DMS114 treated with DMSO at 0.1 percent for 48 hours (cell line): ENCODE measurements at regions not wholly inside any gene's neighbourhood (a gene's known extent, or its start where the extent isn't known, plus 50 kb on each side); places are given as distances from the start of the nearest gene placed in this dataset.

ENCODE experiments used
- DNase-seq: peaks from one replicate; lab custom pipeline; 2025; ENCODE audit not compliant: unreplicated experiment; lab: John Stamatoyannopoulos, UW

DNA sequence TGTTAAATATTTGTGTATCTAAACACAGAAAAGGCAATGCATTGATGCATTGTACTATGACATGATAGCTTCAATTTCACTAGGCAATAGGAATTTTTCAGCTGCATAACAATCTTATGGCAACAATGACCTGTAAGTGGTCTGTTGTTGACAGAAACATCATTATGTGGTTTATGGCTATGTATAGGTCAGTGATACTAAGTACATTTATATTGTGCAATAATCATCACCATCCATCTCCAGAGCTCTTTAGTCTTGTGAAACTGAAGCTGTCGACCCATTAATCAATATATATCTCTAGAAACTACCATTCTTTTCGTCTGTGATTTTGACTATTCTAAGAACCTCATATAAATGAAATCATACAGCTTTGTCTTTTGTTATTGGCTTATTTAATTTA is 200.1 kb upstream of the ZNF717 start:
- no peak for DNase-seq

DNA sequence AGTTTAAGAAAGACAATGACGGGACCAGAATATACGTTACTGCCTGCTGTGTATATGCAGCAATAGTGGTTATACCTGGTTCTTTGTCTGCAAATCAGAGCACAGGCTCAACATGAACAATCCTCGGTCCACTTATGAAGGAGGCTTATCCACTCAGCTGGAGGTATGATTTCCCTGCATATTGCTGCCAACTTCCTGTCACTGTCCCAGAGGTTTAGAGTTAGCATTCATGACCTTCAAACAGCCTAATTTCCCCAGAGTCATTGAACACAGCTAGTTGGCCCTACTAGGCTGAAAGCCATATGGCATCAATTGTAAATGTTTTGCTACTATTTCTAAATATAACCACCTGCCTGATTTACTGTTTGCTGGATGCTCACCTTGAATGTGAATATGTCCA is 224.9 kb upstream of the ZNF717 start:
- no peak for DNase-seq

DNA sequence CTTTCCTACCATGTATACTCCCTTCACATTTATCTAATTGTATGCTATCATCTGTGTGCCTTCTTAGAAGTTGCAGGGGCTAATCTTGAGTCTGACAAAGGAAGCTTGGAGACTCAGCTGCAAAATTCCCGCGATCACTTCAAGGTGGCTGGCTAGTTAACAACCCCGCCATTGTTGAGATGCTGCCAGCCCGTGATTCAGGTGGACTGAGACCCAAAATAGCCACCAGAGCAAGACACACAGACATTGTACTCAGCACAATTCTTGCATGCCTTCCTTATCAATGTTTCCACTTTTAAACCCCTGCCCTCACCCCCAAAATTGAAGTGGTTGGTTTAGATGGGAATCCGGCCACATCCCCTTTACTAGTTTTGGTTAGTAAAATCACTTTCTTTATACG is 225.8 kb upstream of the ZNF717 start:
- DNase-seq, result no peak

DNA sequence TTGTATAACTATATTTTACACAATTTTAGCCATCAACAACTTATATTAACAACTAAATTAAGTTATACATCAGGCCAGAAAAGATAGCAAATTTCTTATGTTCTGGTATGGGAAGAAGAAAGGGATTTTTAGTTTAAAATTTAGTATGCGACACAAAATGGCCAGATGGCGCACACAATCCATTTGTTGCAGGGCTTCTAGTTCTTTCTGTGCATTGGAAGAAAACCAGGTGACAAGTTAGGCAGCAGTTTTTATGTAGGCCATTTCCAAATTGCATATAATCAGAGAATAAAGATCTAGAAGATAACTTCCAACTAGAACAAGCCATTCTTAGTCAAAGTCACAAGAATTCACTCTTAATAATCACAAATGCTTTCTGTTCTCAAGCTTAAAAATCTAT is 230.1 kb upstream of the ZNF717 start:
- no peak for DNase-seq

DNA sequence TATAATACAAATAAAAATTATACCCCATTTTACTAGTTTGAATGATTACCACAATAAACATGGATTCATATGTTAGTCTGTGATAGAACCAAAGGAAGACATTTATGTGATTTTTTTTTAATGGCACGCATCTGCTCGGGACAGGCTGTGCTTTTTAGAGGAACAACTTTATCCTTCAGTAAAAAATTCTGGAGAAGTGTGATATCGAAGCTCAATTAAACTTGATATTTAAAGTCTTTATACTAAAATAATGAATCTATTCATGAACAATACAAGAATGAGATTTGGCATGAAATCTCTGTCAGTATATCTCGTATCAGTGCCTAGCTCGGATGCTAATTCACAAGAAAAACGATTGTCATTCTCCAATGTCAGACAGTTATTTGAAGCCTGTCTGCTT is 230.8 kb upstream of the ZNF717 start:
- no peak for DNase-seq

DNA sequence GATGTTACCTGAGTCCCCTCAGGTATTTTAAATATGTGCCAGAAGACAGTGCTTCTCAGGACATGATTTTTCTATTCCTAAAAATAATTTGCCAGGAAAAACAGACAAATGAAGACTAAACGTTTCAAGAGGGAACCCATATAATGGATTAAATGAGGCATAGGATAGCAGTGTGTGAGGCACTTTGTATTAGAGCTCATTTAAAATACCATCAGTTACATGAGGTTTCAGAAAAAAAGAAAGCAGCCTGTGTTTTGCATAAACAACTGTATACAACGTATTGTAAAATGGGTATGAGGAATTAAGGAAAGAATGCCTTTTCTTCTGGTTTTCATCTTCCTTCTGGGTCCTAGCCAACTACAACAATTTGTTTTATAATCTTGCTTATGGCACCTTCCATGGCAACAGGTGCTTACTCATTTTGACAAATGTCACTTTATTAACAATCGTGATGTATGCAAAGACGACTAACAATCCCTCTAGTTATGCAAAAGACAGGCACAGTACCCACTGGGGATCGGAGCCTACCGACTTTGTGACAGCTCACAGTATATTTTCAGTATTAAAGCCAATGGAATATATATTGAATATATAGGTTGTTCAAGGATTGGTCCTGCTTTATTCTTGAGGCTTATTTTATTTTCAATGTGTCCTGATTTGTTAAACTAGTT is 231.6 kb upstream of the ZNF717 start:
- DNase-seq, result no peak

DNA sequence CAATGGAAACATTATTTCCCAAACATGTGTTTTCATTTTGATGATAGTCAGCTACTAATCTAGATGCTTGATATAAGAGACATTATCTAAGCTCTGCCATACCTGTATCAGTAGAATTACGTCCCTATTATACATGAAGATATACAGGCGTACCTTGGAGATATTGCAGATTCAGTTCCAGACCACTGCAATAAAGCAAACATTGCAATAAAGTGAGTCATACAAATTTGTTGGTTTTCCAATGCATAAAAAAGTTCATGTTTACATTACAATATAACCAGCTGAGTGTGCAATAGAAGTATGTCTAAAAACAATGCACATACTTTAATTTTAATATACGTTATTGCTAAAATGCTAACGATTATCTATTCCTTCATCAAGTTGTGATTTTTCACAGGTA is 236.0 kb upstream of the ZNF717 start:
- no peak for DNase-seq

DNA sequence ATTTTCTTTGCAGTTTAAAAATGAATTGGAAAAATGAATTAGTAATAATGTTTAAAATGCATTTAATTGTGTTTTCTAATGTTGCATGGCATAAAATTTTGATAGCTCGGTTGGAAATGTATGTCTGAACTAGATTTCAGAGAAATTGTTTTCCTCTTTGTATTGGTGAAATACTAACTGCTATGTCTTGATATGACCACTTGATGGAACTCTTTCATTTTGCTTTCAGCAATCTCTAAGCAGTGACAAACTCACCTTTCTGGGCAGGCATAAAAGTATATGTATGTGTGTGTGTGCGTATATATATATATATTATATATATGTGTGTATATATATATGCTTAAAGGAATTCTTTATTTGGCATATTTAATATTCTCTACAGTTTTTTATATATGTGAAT is 239.3 kb upstream of the ZNF717 start:
- peak; percentile 6 for DNase-seq

DNA sequence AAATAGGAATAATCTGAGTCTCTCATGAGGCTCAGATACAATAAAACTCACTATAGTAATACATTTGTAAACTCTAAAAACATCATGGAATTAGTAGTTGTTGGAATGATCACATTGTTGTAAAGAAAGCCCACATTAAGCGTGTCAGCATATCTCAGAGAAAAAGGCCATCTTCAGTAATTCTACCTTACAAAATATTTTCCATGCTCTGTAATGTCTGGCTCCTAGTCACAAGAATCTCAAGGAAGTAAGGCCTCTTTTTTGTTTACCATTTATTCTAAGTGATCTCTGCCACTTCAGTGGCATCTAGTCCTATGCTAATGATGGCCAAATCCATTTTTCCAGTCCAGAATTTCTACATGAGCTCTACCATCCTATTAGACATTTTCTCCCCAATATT is 240.2 kb upstream of the ZNF717 start:
- no peak for DNase-seq

DNA sequence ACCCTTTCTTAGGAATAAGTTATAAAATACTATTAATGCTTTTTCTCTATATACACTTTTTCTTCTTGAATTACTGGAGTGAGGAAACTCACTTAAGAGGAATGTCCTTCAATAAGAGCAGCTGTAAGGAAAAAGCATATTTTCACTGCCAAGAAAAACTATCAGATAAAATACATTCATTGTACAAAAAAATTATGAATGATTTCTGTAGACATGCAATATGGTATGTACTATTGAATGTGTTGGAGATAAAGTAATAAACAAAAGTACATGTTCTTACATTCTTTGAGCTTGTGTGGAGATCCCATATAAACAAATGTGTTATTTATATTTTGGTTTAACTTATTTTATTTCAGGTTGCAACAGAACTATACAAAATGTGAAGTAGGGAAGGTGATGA is 241.0 kb upstream of the ZNF717 start:
- no peak for DNase-seq

DNA sequence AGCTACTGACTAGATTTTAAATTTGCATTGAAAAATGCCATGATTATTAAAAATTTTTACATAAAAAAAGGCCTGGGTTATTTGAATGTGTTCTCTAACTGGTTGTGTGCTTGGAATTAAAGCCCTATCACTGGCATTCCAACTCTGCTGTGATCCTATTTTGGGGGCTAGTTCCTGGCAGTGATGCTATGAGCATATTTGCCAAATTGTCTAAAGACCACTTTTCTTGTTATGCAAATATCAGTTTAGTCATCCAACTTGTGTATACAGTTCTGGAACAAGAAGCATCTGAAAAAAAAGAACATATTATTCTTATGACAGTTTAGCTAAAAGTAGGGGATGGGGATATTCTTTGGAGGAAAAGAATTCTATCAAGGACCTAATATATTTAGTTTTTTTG is 243.4 kb upstream of the ZNF717 start:
- no peak for DNase-seq

DNA sequence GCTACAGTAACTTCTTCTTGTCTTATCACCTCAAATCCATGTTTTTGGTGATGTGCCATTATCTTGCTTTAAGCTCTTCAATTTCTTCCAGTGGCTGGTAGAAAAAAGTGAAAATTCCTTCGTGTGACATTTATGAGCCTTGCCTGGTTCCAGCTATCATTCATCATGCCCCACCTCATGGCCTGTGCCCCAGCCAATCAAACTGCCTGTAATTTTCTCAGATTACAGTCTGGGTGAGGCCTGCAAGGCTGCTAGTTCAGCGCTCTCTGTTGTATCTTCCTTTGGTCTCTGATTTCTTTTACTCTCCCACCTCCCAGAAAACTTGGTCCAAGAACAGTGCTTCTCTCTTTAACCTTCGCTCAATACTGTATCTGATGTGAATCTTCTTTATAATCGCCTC is 249.3 kb upstream of the ZNF717 start:
- no peak for DNase-seq

DNA sequence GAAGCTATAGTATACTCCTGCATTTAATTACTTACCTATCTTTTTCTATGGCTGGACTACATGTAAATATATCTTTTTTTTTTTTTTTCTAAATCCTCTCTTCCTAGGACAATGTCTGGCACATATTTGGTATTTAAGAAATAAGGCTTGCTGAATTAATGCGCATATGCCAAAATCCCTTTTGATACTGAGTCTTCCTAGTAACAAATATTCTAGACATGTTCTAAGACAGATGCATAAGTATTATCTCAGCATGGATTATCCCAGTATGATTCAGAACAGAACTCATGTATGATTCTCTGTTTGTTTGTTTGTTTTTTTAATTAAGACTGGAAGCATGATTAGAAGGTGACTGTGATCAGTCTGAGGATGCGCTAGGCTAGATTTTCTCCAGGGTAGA is 249.8 kb upstream of the ZNF717 start:
- no peak for DNase-seq

DNA sequence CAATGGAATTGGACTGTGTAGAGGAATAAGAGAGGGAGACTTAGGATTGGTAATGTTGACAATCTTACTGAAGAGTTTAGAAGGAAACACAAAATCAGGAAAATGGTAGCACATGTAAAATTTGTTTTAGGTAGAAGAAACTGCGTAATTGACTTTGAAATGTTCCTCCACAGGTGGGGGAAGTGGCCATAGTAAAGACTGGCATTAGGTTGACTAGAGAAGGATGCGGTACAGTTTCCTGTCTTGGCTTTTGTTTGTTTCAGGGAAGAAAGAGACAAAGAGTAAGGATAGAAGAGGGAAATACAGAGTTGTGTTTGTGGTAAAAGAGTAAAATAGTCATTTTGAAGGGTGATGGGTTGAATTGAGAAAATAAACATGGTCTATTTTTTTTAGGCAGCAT is 253.6 kb upstream of the ZNF717 start:
- DNase-seq, result no peak

DNA sequence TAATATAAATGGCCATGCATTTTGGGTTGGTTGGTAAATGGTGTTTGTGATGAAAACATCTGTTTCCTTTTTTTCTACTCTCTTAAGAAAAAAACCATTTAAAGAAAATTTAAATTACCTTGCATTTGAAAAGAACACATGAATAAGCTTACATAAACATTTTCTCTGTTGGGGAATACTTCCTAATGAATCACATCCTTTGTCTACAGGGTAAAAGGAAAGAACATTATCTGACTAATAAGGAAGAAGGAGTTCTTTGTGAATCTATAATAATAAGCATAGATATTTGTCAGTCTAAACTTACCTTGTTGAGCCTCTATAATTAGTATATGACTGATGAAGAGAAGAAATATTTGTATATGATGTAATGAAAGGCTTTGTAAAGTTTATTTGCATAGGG is 254.1 kb upstream of the ZNF717 start:
- DNase-seq, result no peak

DNA sequence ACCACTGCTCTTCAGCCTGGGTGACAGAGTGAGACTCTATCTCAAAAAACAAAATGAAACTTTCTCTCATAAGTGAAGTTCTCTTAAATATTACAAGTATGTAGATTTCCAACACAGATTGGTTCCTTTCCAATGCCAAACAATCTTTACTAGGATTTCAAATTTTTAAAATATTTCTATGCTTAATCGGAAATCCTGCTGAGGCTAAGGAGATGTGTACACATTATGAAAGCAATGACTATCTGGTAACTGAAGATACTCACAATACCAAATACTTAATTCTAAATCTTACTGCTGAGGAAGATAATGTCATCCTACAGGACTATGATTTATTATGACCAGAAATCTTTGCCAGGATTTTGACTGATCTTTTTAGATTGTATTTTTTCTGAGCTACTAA is 255.6 kb upstream of the ZNF717 start:
- DNase-seq, result no peak

DNA sequence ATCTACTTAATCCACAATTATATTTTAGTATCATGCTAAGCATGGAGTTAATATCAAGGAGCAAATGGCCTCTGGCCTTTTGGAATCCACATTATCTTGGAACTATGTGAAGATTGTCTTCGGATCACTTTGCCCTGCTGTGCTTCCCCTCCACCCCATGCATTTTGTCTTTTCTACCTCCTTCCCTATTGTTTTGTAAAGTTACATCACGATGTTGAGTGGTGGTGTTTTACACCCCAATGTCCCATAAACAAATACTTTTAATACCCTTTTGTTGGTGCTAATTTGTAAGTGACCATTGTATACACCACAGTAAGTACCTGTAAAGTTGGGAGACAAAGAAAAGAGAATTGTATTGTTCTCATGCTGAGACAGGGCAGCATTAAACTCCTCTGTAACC is 258.4 kb upstream of the ZNF717 start:
- DNase-seq, result no peak

DNA sequence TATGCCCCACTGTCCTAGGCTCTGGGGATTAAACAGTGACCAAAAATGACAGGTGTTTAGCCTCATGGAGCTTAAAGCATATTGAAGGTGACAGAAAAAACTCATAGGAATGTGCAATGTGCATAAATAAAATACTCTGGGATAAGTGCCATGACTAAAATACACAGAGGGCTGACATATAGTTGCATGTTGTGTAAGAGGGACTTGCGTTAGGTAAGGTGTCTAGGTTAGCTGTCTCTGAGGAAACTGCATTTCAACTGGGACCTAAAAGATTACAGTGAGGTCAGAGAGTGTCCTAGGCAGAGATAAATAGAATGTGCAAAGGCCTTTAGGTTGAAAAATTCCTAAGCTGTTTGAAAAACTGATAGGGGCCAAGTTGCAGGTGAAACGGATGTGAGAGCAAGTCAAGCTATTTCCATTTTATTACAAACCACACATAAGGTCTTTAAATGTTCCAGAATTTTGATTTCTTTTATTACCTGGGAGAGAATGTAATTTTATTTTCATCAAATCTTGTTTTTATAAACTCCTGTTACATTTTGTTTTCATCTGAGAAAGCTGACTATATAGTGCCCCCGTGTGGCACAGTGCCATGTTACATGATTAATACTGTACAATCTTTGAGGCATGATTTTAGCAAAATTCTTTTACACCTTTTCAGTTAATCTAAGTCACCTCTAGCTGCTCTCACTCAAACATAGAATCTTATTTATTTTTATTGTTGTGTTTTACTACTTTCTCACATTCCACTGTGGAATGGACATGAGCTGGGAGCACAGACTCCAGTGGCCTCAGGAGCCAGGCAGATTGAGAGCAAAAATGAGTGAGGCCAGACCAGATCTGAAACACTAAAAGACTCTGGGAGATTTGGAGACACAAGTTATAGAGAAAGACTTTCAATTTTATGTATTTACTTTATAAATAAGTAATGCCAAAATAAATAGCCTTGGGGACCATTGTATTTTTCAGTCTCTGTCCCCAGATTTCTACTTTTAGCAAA is 259.6 kb upstream of the ZNF717 start:
- peak; percentile 1 for DNase-seq

DNA sequence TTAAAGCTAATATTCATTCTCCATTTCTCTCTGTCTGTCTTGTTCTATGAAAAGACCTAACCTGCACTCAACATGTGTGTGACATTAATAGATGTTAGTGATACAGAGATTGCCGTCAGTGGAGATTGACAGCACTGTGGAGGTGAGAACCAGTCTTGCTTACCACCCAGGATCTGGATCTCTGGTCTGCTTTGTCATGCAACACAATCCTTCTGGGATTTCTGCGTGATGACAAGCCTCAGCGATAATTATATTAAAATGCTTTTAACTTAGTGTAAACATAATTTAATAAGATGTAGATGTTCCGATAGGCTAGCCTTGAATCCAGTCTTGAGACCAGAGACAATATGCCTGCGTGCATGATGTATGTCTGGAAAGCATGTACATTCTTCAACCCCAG is 262.0 kb upstream of the ZNF717 start:
- DNase-seq, result no peak

DNA sequence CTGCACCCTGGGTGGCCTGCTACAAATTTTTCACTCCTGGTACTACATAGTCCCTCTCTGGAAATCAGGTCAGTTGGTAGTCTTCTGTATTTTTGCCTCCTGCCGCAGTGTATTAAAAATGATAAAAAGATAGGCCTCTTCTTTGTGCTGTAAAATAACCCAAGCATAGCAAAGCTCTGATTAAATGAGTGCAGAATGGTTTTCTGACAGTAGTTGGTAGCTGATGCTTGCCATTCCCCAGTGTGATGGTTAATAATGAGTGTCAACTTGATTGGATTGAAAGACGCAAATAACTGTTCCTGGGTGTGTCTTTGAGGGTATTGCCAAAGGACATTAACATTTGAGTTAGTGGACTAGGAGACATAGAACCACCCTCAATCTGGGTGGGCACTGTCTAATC is 264.4 kb upstream of the ZNF717 start:
- DNase-seq, result no peak

DNA sequence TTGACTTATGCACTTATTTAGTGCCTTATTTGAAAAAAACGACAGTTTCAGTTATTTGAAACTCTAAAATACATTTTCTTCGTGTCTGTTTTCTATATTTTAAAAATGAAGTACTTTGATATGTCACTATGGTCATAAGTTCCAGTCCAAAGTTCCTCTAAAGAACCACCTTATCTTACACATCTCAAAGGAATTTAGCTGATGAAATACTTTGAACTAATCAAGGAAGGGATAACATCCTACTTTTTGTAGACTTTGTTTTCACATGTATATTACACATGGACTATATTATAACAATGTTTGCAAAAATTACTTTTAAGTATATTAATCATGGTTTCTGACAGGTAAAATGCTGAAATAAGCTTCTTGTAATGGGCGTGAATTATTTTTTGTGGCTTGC is 265.8 kb upstream of the ZNF717 start:
- no peak for DNase-seq

DNA sequence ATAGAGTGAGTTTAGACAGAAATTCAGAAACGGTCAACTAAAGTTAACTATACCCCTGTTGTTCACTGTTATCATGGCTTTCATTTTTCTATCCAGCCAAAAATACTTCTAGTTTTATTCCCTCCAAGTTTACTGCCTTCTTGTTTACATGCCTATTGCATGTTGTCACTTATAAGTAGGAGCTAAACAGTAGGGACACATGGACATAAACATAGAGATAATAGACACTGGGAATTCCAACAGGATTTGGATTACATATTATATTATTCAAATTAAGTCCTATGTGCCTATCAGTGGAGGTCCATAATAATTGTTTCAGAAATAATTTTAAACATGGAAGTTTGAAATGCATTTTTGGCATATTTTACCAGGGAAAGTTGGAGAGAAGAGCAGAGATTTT is 269.1 kb upstream of the ZNF717 start:
- DNase-seq, result no peak

DNA sequence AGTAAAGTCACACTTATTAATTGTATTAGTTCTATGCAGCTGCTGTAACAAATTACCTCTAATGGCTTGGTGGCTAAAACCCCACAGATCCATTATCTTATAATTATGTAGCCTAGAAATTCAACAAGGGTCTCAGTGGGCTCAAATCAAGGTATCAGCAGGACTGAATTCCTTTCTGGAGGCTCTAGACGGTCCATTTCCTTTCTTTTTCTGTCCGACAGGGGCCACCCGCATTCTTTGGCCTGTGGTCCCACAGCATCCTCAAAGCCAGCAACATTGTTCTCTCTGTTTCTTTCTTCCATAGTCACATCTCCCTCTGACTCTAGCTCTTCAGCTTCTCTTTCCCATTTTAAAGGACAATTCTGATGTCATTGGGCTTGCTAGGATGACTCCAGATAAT is 276.3 kb upstream of the ZNF717 start:
- DNase-seq, result no peak
